Esophagus muscularis mucosa (tissue), 4 donors: ENCODE measurements at regions not wholly inside any gene's neighbourhood (a gene's known extent, or its start where the extent isn't known, plus 50 kb on each side); places are given as distances from the start of the nearest gene placed in this dataset.

Source experiments
- CTCF ChIP-seq, 3 experiments: fragments of 200-600 bp in 2 of 3; fragments of 450-650 bp in 1 of 3; sonication (generic) in 2 of 3; IDR thresholded peaks; one replicate each; pipeline ENCODE4 v1.5.1; 2017 to 2019; ENCODE audit warnings: antibody characterized with exemption in 3 of 3, mild to moderate bottlenecking in 2 of 3, moderate library complexity in 1 of 3
- EP300 ChIP-seq: sonication (generic); formaldehyde crosslinking; IDR thresholded peaks from one replicate; pipeline ENCODE4 v1.6.1; 2017; ENCODE audit warnings: antibody characterized with exemption
- POLR2A ChIP-seq: fragments of 450-650 bp; IDR thresholded peaks from one replicate; pipeline ENCODE4 v1.6.1; 2017; ENCODE audit warnings: antibody characterized with exemption, moderate library complexity, mild to moderate bottlenecking, low read depth
- POLR2AphosphoS5 ChIP-seq, 2 donors: sonication (generic); formaldehyde crosslinking; IDR thresholded peaks; one replicate each; pipeline ENCODE4 v1.6.1; 2017; ENCODE audit warnings: antibody characterized with exemption in 2 of 2

GRCh38 chr11:38971141-38971540, 2373.1 kb upstream of the RAG2 start:
- TF ChIP-seq POLR2A (no peak), CTCF (IDR thresholded peaks at IDR 0.05) (no peak), POLR2AphosphoS5 (IDR thresholded peaks at IDR 0.05) (no peak), EP300 (no peak)
